ENCODE measurements at regions not wholly inside any gene's neighbourhood (a gene's known extent, or its start where the extent isn't known, plus 50 kb on each side); places are given as distances from the start of the nearest gene placed in this dataset.

DNA sequence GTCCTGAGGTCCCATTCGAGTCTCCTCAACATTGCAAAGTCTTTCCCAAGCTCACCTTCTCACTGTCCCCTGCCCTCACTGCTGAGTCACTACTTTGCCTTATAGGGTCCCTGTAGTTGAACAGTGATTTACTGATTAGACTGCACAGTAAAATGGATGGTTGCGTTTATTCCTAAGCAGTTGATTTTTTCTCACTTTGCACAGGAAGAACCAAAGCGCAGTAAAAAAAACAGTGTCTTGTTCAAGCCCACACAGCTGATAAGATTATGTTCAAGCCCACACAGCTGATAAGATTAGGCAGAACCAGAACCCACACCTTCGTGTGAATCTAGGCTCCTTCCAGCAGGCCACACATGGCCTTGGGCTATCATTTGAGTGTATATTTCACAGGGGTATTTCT, 215.3 kb upstream of the COPS8 start:
- Histone ChIP-seq H3K36me3 (ENCODE audit: control insufficient read depth, insufficient read depth, low read length) (no peaks in the 10 kb centered on the region), H3K9ac (ENCODE audit: low read length) (peak overlapping the region; percentile 55), H3K9me3 (ENCODE audit: control insufficient read depth, insufficient read depth, low read depth, low read length) (peaks cover 13% of the 10 kb centered on the region), H3K4me1 (ENCODE audit: control insufficient read depth, insufficient read depth, low read length) (peaks cover 10% of the 10 kb centered on the region), H3K27me3 (ENCODE audit: control insufficient read depth, insufficient read depth, low read length) (no peaks in the 10 kb centered on the region), H3K4me3 (ENCODE audit: low read depth, low read length) (no peak overlapping the region), H3K27ac (ENCODE audit: low read depth, low read length) (no peak overlapping the region)

DNA sequence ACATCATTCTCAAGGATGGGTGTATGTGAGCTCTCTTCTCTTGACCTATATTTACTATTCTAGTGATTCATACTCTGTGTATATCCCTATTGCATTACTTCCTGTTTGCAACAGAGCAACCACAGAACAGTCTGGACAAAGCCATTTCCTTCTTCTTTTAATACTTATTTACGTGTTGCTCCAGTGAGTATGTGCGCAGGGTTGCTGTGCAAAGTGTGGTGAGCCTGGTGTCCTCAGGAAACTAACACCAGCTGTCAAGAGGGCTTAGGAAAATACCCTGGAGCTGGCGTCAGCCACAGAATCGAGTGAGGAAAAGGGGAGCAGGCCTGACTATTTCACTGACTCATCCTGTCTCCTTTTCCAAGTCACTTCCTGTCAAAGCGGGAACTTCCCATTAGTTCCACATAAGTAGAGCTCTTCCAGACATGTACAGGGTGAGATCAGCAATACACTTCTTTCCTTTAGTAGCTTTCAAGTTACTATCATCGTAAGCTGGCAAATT, 214.1 kb upstream of the COPS8 start:
- no peak overlapping the region for H3K27ac ChIP-seq (ENCODE audit: low read depth, low read length)
- H3K9me3 ChIP-seq (ENCODE audit: control insufficient read depth, insufficient read depth, low read depth, low read length) = peaks cover 6% of the 10 kb centered on the region
- H3K4me3 ChIP-seq (ENCODE audit: low read depth, low read length) = no peak overlapping the region
- no peaks in the 10 kb centered on the region for H3K36me3 ChIP-seq (ENCODE audit: control insufficient read depth, insufficient read depth, low read length)
- no peak overlapping the region for H3K9ac ChIP-seq (ENCODE audit: low read length)
- no peaks in the 10 kb centered on the region for H3K27me3 ChIP-seq (ENCODE audit: control insufficient read depth, insufficient read depth, low read length)
- H3K4me1 ChIP-seq (ENCODE audit: control insufficient read depth, insufficient read depth, low read length) = peaks cover 14% of the 10 kb centered on the region

DNA sequence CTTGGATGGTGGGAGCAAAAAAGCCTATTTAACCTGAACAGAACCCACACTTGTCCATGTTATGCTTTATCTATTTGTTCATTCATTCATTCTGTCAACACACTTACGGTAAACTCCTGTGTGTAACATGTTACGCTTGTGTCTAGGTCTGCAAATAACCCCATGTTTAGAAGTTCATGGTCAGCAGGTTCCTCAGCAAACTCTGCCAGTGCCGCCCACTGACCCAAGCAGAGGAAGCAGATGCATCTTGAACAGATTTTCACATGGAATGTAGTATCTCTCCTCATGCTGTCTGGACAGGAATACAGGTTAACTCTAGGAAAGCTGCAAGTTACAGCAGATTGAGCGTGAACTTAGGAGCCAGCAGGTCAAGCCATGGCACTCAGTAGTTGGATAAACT, 213.7 kb upstream of the COPS8 start:
- Histone ChIP-seq H3K4me3 (ENCODE audit: low read depth, low read length) (no peak overlapping the region), H3K9ac (ENCODE audit: low read length) (no peak overlapping the region), H3K9me3 (ENCODE audit: control insufficient read depth, insufficient read depth, low read depth, low read length) (peaks cover 3% of the 10 kb centered on the region)

DNA sequence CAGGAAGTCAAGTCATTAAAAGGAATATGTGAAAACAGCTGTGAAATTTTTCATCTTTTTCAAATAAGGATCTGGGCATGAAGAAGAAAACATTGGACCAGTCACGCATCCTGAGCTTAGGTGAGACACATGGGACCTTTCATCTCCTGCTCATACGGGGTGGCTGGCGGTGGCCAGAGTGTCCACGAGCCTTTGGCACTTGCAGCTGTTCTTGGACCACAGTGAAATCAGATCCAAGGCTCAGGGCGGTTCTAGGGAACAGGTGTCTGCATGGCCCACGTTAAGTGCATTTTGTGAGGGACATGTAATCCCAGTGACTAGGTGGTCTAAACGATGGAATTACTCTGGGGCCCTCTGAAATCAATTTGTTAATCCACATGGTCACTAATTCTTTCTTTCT, 212.7 kb upstream of the COPS8 start:
- H3K4me3 ChIP-seq (ENCODE audit: low read depth, low read length) = no peak overlapping the region
- no peak overlapping the region for H3K9ac ChIP-seq (ENCODE audit: low read length)
- H3K9me3 ChIP-seq (ENCODE audit: control insufficient read depth, insufficient read depth, low read depth, low read length) = peaks cover 2% of the 10 kb centered on the region; the same call in 1 of the 2 replicates
- no peak overlapping the region for H3K27ac ChIP-seq (ENCODE audit: low read depth, low read length)
- no peaks in the 10 kb centered on the region for H3K36me3 ChIP-seq (ENCODE audit: control insufficient read depth, insufficient read depth, low read length)
- no peaks in the 10 kb centered on the region for H3K27me3 ChIP-seq (ENCODE audit: control insufficient read depth, insufficient read depth, low read length)
- H3K4me1 ChIP-seq (ENCODE audit: control insufficient read depth, insufficient read depth, low read length) = peaks cover 16% of the 10 kb centered on the region

More for the DNA sequence above, 213.7 kb upstream of the COPS8 start:
- Histone ChIP-seq H3K4me1 (ENCODE audit: control insufficient read depth, insufficient read depth, low read length) (peaks cover 16% of the 10 kb centered on the region), H3K36me3 (ENCODE audit: control insufficient read depth, insufficient read depth, low read length) (no peaks in the 10 kb centered on the region), H3K27me3 (ENCODE audit: control insufficient read depth, insufficient read depth, low read length) (no peaks in the 10 kb centered on the region), H3K27ac (ENCODE audit: low read depth, low read length) (no peak overlapping the region)

- no peaks in the 10 kb centered on the region for H3K36me3 ChIP-seq (ENCODE audit: control insufficient read depth, insufficient read depth, low read length)
- peaks cover 2% of the 10 kb centered on the region; the same call in 1 of the 2 replicates for H3K9me3 ChIP-seq (ENCODE audit: control insufficient read depth, insufficient read depth, low read depth, low read length)
- no peak overlapping the region for H3K4me3 ChIP-seq (ENCODE audit: low read depth, low read length)
- H3K27me3 ChIP-seq (ENCODE audit: control insufficient read depth, insufficient read depth, low read length) = no peaks in the 10 kb centered on the region
- H3K4me1 ChIP-seq (ENCODE audit: control insufficient read depth, insufficient read depth, low read length) = peaks cover 16% of the 10 kb centered on the region
- H3K9ac ChIP-seq (ENCODE audit: low read length) = no peak overlapping the region
- no peak overlapping the region for H3K27ac ChIP-seq (ENCODE audit: low read depth, low read length)
Observed at GRCh38 chr2:236873636-236874035, 212.1 kb upstream of the COPS8 start.

DNA sequence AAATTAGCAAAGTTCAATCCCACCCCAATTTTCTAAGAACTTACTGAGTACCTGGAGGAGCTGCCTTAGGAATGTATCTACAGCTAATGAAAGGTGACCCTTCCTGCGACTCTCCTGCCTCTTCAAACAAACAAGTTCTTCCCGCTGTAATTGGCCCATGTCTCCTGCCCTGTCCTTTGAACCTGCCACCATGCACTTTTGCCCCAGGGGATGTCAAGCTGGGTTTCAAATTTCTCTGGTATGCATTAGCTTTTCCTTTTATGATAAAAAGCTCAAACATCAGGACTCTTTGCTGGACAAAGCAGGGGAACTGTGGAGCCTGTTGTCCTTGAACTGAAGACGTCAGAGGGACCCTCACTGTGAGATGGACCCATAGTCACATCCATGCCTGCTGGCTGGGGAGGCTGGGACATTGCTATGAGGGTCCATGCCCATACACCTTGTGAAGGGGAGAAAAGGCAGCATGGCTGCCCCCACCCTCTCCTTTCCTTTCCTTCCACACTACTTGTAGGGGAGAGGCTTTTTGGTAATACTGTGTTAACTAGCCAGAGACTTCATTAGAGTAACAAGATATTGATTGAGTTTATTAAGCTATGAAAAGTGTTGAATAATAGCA, 210.7 kb upstream of the COPS8 start:
- no peak overlapping the region for H3K9ac ChIP-seq (ENCODE audit: low read length)
- no peaks in the 10 kb centered on the region for H3K36me3 ChIP-seq (ENCODE audit: control insufficient read depth, insufficient read depth, low read length)
- H3K4me1 ChIP-seq (ENCODE audit: control insufficient read depth, insufficient read depth, low read length) = peaks cover 12% of the 10 kb centered on the region
- H3K27me3 ChIP-seq (ENCODE audit: control insufficient read depth, insufficient read depth, low read length) = no peaks in the 10 kb centered on the region
- H3K27ac ChIP-seq (ENCODE audit: low read depth, low read length) = no peak overlapping the region
- H3K4me3 ChIP-seq (ENCODE audit: low read depth, low read length) = no peak overlapping the region
- H3K9me3 ChIP-seq (ENCODE audit: control insufficient read depth, insufficient read depth, low read depth, low read length) = no peaks in the 10 kb centered on the region

DNA sequence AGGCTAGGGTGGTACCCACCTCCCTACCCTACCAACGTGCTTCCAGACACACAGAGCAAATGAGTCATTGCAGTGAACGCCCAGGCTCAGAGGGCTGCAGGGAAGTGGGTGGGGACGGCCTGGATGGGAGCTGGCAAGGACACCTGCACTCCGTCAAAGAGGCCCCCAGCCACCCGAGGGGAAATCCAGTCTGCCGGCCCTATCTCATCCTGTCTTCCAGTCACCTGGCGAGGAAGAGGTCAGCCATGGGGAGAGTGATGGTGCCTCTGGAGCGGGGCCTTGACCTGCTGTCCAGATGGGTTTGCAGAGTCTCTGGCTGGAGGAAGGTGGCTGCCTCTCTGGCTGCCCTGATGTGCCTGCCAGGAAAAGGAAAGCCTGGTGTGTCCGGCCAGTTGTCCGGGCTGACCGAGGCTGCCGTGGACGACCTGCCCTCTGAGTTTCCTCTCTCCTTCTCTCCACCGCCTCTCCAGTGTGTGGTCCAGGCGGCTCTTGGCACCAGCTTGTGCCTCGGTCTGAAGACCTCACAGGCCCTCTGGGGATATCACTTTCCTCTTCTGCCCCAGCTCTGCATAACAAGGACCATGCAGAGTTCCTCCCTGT, 209.7 kb upstream of the COPS8 start:
- no peaks in the 10 kb centered on the region for H3K27me3 ChIP-seq (ENCODE audit: control insufficient read depth, insufficient read depth, low read length)
- no peak overlapping the region for H3K4me3 ChIP-seq (ENCODE audit: low read depth, low read length)
- no peaks in the 10 kb centered on the region for H3K36me3 ChIP-seq (ENCODE audit: control insufficient read depth, insufficient read depth, low read length)
- H3K27ac ChIP-seq (ENCODE audit: low read depth, low read length) = no peak overlapping the region
- peaks cover 12% of the 10 kb centered on the region for H3K4me1 ChIP-seq (ENCODE audit: control insufficient read depth, insufficient read depth, low read length)
- H3K9ac ChIP-seq (ENCODE audit: low read length) = no peak overlapping the region
- H3K9me3 ChIP-seq (ENCODE audit: control insufficient read depth, insufficient read depth, low read depth, low read length) = no peaks in the 10 kb centered on the region

DNA sequence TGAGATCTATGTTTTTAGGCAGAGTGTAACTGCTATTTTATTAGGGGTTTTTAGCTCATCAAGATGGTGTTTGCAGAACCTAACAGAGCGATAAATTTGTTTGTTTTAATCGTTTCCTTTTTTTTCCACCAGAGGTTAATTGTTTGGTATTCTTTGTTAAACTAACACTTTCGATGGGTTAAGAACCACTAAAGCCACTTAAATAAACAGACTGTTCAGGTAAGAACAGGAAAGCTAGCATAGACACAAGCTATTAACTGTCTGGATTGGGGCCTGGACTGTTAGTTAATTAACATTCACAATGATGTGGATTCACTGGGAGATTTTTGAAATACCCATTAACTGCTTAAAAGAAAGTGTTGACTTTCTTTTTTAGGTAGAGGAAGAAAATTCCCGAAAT, 209.0 kb upstream of the COPS8 start:
- Histone ChIP-seq H3K9me3 (ENCODE audit: control insufficient read depth, insufficient read depth, low read depth, low read length) (no peaks in the 10 kb centered on the region), H3K4me1 (ENCODE audit: control insufficient read depth, insufficient read depth, low read length) (peaks cover 12% of the 10 kb centered on the region), H3K27ac (ENCODE audit: low read depth, low read length) (no peak overlapping the region), H3K27me3 (ENCODE audit: control insufficient read depth, insufficient read depth, low read length) (no peaks in the 10 kb centered on the region), H3K4me3 (ENCODE audit: low read depth, low read length) (no peak overlapping the region), H3K36me3 (ENCODE audit: control insufficient read depth, insufficient read depth, low read length) (no peaks in the 10 kb centered on the region), H3K9ac (ENCODE audit: low read length) (no peak overlapping the region)

GRCh38 chr2:236877972-236878371, 207.7 kb upstream of the COPS8 start:
- H3K9ac ChIP-seq (ENCODE audit: low read length) = no peak overlapping the region
- peaks cover 4% of the 10 kb centered on the region; the same call in 1 of the 2 replicates for H3K9me3 ChIP-seq (ENCODE audit: control insufficient read depth, insufficient read depth, low read depth, low read length)
- H3K4me1 ChIP-seq (ENCODE audit: control insufficient read depth, insufficient read depth, low read length) = peaks cover 12% of the 10 kb centered on the region
- no peaks in the 10 kb centered on the region for H3K36me3 ChIP-seq (ENCODE audit: control insufficient read depth, insufficient read depth, low read length)
- no peaks in the 10 kb centered on the region for H3K27me3 ChIP-seq (ENCODE audit: control insufficient read depth, insufficient read depth, low read length)
- no peak overlapping the region for H3K4me3 ChIP-seq (ENCODE audit: low read depth, low read length)
- H3K27ac ChIP-seq (ENCODE audit: low read depth, low read length) = no peak overlapping the region

- no peaks in the 10 kb centered on the region for H3K27me3 ChIP-seq (ENCODE audit: control insufficient read depth, insufficient read depth, low read length)
- H3K36me3 ChIP-seq (ENCODE audit: control insufficient read depth, insufficient read depth, low read length) = no peaks in the 10 kb centered on the region
- H3K4me3 ChIP-seq (ENCODE audit: low read depth, low read length) = no peak overlapping the region
- H3K9me3 ChIP-seq (ENCODE audit: control insufficient read depth, insufficient read depth, low read depth, low read length) = peaks cover 4% of the 10 kb centered on the region; the same call in 1 of the 2 replicates
- H3K9ac ChIP-seq (ENCODE audit: low read length) = no peak overlapping the region
- H3K4me1 ChIP-seq (ENCODE audit: control insufficient read depth, insufficient read depth, low read length) = peaks cover 12% of the 10 kb centered on the region
- no peak overlapping the region for H3K27ac ChIP-seq (ENCODE audit: low read depth, low read length)
Observed at GRCh38 chr2:236879416-236879963, 206.2 kb upstream of the COPS8 start.

- Histone ChIP-seq H3K9me3 (ENCODE audit: control insufficient read depth, insufficient read depth, low read depth, low read length) (peaks cover 4% of the 10 kb centered on the region; the same call in 1 of the 2 replicates), H3K9ac (ENCODE audit: low read length) (no peak overlapping the region), H3K27ac (ENCODE audit: low read depth, low read length) (no peak overlapping the region), H3K4me3 (ENCODE audit: low read depth, low read length) (no peak overlapping the region), H3K4me1 (ENCODE audit: control insufficient read depth, insufficient read depth, low read length) (no peaks in the 10 kb centered on the region), H3K27me3 (ENCODE audit: control insufficient read depth, insufficient read depth, low read length) (no peaks in the 10 kb centered on the region), H3K36me3 (ENCODE audit: control insufficient read depth, insufficient read depth, low read length) (no peaks in the 10 kb centered on the region)
Observed at GRCh38 chr2:236882074-236882473, 203.6 kb upstream of the COPS8 start.
